ENCODE measurements at regions not wholly inside any gene's neighbourhood (a gene's known extent, or its start where the extent isn't known, plus 50 kb on each side); places are given as distances from the start of the nearest gene placed in this dataset.

- TF ChIP-seq CTCF (IDR thresholded peaks at IDR 0.05; ENCODE audit: insufficient read depth, low read length) (no peak), POLR2AphosphoS5 (IDR thresholded peaks at IDR 0.05; ENCODE audit: low read depth) (no peak), SPI1 (IDR thresholded peaks at IDR 0.05; ENCODE audit: borderline replicate concordance, low read depth) (no peak), REST (IDR thresholded peaks at IDR 0.05; ENCODE audit: insufficient replicate concordance, low read depth) (no peak)
These were observed 1055.9 kb downstream of the PDHA2 start for GRCh38 chr4:96895826-96896225.

Data from HL-60 (cell line).